ENCODE measurements at regions not wholly inside any gene's neighbourhood (a gene's known extent, or its start where the extent isn't known, plus 50 kb on each side); places are given as distances from the start of the nearest gene placed in this dataset.
"Not testable (repeated sequence)": the region's sequence is repeated elsewhere in the genome, so short reads cannot be mapped to it uniquely, and the experiment has no call there.

DNA sequence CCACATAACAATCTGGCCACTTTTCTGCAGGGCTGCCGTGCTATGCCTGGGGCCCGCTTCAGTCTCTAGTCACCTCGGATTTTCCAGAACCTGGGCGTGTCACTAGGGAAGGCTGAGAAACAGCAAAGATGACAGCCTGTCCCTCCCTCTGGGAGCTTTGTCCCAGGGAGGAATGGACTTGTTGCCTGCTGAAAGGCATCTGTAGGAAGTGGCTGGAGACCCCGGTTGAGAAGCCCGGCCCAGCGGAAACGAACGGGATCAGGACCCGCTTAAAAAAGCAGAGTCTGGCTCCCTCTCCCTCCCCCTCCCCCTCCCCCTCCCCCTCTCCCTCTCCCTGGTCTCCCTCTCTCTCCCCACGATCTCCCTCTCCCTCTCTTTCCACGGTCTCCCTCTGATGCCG is 149.5 kb upstream of the ZNF516 start:
- DNase-seq (ENCODE audit: low spot score), result no peak

DNA sequence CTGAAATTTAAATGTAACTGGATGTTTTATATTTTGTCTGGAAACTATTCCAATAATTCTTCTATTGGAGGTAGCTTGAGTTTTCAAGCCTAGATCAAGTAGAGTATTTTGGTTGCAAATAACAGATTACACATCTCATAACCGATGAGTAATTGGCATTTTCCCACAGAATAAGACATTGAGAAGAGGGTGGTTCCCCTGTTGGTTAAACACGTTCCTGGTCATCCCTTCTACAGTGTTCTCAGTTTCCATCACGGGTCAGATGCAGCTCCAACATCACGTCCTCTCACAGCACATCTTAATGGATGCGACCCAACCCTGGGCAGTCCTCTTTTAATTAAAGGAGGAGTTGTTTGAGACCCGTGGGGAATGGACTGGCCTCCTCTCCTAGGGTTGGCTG is 149.0 kb upstream of the ZNF516 start:
- no peak for DNase-seq (ENCODE audit: low spot score)

DNA sequence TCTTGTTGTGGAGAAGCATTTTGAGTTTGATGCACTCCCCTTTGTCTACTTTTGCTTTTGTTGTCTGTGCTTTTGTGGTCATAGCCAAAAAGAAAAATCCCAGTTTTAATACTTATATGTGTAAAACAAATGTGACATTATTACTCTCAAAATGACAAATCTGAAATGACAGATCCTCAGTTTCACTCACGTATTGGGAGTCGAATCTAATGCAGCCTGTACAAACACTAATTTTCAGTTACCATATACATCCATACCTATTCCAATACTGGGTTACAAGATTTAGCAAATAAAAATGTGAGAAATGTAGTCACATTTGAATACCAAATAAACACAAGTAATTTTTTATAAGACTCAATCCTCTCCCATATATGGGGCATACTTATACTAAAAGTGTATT is 148.2 kb upstream of the ZNF516 start:
- no peak for DNase-seq (ENCODE audit: low spot score)

DNA sequence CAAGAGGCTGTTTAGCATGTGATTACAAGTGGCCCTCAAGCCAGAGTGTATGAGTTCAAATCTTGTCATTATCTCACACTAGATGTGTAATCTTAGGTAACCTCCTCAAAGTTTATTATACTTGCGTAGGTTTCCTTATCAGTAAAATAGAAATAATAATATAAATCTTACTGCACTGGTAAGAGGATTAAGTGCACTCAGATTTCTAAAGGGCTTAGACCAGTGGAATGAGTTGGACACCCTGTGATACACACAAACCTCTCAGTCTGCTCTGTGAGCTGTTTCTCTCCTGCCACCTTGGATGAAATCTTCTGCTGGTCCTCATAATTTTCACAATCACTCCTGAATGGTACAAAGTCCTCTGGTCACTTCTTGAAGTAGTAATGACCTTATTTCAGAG is 145.4 kb upstream of the ZNF516 start:
- no peak for DNase-seq (ENCODE audit: low spot score)

DNA sequence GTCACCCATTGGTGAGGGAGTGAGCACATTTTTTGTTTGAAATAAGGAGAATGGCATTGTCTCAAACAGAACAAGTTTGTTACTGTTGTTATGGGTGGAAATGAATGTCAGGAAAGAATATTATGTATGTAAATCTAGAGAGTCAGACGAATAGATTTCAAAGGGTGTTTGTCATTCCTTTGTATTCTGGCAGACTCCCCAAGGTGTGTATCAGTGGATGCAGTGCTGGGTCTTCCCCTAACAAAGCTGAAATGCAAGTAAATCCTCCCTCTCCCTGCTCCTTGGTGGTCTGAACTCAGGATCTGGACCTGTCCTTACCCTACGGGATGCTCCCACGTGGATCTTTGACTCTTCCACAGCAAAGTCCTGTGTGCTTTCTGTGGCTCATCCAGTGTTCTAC is 139.5 kb upstream of the ZNF516 start:
- DNase-seq (ENCODE audit: low spot score), result no peak

DNA sequence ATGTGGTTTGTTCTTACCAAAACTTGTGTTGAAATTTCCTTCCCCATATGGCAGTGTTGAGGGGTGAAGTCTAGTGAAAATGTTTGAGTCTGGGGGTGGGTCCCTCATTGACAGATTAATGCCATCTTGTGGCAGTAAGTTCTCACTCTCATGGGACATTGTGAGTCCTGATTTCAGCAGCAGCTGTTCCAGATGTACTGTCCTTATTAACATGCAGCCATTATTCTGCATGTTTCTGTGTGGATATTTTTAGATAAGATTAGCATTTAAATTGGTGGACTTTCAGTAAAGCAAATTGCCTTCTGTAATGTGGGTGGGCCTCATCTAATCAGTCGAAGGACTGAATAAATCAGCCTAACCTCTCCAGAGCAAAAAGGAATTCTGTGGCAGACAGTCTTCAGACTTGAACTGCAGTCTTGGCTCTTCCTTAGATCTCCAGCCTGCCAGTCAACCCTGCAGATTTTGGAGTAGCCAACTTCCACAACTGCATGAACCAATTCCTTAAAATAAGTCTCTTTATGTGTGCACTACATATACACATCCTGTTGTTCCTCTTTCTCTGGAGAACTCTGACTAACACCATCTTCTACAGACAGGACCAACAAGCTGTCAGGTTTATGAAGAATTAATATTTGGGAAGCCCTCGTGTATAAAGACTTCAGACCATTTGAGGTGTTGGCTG is 138.7 kb upstream of the ZNF516 start:
- DNase-seq (ENCODE audit: low spot score), result no peak

DNA sequence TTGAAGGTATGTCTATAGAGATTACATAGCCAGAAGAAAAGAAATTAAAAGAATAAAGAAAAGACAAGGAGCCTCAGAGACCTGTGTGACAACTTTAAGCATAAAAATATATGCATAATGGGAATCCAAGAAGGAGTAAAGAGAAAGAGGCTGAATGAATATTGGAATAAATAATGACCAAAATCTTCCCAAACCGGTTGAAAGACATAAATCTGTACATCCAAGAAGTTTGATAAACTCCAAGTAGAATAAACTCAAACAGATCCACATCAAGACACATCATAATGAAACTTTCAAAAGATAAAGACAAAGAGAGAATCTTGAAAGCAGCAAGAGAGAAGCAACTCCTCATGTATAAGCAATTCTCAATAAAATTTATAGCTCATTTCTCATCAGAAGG is 132.4 kb upstream of the ZNF516 start:
- no peak for DNase-seq (ENCODE audit: low spot score)

DNA sequence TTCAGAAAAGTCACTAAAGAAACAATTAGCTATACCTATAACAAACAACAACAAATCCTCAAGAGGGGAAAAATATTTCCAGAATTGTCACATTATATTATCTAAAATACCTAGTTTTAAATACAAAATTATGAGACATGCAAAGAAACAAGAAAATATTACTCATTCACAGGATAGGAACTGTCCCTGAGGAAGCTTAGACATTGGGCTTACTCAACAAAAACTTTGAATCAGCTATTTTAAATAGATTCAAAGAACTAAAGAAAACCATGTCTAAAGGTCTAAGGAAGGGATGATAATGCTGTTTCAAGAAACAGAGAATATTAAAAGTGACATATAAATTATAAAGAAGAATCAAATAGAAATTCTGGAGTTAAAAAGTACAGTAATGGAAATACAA is 131.9 kb upstream of the ZNF516 start:
- no peak for DNase-seq (ENCODE audit: low spot score)

DNA sequence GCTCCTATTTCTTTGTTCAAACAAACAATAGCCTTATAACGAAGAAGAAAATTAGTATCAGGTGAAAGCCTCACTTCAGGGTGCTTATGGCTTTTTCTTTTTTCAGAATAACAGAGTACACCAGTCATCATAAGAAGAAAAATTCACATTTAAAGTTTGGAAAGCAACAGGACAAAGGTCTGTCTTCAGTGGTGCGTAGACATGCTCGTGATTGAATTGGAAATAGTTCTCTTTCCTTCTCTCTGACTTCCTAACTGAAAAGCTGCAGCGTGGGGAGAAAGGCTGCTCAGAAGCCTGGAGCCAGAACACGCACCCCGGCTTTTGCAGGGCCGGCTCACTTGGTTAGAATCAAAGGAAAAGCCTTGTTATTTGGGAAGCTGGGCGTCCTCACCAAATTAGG is 127.6 kb upstream of the ZNF516 start:
- no peak for DNase-seq (ENCODE audit: low spot score)

DNA sequence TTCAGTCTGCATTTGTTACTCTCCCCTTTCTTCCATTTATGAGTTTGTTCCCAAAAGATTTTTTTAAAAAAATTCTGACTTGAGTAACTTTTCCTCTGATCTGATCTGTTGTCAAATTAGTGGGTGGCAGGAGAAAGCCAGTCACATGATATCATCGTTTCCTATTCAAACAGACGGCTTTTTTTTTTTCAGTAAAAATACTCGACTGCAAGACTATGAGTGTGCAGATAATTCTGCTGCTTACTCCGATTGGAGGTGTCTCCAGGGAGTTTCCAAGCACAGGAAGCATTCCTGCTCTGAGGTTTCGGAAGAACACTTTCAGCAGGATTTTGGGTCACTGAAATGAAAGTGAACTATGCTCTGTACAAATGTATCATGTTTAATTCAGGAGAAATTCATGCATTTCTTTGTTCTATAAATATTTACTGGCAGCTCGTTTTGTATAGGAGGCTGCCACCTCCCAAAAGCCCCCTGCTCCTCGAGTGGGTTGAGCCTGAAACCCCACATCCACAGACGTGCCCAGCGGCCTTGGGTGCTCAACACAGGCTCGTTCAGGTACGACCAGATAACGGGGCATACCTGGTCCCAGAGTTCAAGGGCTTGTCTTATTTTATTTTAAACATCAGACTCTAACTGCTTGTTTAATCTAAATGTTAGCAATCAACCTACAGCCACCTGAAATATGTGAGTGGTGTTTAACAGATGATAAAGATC is 126.9 kb upstream of the ZNF516 start:
- peak; percentile 42 for DNase-seq (ENCODE audit: low spot score)

DNA sequence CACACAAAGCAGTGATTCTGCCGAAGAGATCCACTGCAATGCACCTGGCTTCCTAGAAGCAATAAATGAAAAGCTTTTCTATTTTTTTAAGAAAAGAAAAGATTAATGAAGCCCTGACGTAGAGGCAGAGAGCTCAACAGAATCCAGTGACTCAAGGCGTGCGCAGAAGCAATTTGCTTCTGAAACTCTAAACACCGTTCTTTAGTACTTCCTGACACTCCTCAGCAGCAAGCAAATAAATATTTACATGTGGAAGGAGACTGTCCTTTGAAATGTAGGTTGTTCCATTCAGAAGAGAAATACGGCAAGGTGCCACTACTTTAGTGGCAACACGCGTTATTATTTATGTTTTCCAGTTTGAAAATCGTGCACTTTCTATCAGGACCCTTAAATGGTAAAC is 126.2 kb upstream of the ZNF516 start:
- peak; percentile 19 for DNase-seq (ENCODE audit: low spot score)

DNA sequence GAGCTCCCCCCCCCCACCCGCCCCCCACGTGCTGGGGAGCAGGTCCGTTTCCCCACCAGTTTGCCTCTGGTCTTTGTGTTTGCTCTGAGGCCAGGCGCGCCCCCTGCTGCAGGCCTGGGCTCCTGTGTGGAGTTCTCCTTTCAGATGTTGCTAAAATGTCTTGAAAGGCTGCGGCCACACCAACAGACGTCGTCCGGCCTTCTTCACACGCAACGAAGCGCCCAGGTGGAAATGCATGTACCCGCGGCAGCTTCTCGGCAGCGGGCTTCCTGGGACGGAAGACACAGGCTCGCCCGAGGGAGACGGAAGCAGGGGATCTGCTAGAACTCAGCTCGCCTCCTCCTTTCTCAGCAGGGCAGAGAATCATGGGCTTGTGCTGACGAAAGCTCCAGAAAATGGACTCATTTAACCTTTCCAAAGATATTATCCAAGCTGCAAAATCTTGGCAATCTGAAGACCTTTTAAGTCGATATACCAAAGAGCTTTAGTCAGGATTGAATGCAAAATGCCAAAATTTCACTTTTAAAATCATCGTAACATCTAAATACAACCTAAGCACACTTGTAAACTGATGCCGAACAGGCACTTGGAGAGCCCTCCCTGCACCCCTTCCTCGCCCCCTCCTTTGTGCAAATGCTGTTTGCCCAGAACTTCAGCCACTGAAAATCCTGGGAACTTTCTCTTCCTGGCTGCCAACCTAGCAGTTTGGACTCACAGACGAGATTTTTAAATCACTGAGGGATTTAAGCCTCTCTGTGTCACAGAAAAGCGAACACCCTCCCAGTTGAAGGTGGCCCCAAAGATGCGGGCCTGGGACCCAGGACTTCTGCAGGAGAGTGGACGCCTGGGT is 125.5 kb upstream of the ZNF516 start:
- DNase-seq (ENCODE audit: low spot score), result peak; percentile 81

DNA sequence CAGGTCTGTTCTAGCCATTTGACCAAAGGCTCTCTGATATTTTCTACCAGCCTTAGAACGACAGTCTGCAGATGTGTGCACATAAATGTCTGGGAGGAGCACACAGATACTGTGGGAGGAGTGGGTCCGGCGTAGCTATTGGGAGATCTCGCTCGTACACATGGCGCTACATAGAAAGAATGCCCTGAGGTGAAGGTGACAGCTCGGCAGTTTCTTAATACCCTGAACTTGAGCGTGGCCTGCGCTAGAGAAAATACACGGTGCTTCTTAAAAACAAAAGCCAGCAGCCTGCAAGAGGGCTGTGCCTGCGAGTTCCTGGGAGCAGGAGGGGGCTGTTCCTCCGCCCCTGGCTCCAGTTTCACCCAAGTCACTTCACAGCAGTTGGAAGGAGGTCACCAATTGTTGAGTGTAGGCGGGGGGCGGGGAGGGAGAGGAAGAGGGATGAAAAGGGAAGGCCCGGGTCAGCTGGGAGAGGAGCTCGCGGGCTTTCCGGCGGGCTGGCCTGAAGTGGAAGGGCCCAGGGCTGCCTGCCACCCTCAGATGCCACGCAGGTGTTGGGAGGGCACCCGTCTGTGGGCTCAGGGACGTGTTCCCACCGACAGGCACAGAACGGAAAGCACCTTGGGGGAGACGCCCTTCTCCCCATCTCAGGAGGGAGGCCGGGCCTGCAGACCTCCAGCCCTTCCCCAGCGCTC is 124.7 kb upstream of the ZNF516 start:
- peak; percentile 90 for DNase-seq (ENCODE audit: low spot score)

DNA sequence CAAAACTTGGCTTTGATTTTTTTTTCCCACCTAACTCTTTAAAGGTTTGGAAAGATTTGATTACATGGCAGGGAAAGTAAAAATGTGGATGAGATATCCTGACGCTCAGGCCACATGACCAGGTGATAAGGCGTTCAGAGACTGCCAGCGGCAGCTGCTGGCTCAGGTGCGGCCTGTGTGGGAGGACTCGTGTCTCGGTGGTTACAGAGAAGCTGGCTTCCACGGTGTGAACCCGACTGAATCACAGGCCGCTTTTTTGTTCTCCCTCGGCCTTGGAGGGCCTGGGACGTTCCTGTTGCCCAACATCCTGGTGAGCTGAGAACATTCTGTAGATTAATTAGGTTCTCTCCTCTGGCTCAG is 124.2 kb upstream of the ZNF516 start:
- DNase-seq (ENCODE audit: low spot score), result no peak

DNA sequence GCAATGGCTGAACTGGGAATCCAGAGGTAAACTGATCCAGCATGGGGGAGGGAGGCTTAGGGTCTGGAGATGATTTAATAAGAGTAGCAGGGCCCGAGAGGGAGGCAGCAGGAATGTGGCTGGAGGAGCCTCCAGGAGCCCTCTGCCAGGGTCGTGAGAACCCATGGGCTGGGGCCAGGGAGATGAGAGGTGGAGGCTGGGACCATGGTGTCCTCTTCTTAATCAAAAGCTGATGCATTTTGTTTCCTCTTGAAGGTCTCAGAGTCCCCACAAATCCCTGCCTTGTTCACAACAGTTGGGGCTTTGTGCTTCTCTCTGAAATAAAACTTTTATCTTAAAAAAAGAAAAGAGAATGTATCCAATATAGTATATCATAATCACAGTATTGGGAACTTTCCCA is 123.7 kb upstream of the ZNF516 start:
- DNase-seq (ENCODE audit: low spot score), result no peak

DNA sequence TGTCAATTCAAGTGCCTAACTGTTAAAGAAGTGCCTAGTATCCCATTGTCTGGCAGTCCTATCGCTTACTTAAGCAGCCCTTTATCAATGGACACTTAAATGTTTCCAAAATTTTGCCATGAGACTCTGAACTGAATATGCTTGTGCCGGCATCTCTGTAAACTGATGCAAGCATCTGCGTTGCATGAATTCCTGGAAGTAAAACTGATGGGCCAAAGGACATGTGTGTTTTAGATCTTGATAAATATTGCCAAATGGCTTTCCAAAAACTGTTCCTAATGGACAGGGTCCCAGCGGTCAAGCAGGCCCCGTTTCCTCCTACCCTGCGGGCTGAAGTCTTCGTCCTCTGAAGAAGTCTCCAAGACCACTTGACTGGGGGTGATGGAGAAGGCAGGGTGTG is 121.3 kb upstream of the ZNF516 start:
- no peak for DNase-seq (ENCODE audit: low spot score)

DNA sequence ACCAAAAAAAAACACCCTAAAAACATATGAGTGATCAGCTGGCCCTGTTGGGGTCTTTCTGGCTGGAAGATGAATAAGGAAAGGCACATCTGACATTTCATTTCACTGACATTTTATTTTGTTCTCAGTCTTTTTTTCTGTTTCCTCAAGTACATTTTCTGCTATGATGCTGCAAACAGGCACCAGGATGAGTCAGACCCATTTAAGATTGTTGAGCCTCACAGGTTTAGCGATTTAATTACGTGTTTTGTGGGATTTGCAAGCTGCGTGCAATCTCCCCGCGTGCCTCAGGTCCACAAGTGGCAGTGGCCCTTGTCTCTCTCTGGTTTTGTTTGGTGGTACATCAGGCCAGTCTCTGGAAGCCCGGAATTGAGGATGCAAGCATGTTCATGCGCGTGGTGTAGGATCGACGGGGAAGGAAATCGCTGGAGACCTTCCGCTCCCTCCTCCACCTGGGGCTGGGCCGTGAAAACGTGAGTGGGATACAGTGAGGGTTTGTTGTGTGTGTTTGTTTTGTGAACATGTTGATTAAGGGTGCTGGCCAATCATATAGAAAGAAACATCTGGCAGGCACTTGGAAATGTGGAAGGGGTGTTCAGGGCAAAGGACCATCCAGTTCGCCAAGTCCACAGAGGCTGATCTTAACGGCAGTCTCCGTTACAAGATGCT is 120.2 kb upstream of the ZNF516 start:
- DNase-seq (ENCODE audit: low spot score), result no peak

DNA sequence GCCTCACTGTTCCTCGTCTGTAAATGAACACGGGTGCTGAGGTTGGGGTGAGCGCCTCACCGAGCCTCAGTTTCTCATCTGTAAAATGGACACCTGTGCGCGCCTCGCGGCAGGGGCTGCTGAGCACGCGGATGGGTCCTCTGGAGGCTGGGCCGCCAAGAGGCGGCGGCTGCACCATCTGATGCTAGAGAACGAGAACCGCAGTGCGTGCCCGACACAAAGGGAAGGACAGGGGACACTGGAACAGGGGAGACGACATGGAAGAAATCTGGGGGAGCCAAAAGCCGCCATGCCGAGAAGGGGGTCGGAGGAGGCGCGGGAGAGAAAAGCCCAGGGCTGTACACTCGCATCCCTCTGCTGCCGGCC is 118.7 kb upstream of the ZNF516 start:
- no peak for DNase-seq (ENCODE audit: low spot score)

DNA sequence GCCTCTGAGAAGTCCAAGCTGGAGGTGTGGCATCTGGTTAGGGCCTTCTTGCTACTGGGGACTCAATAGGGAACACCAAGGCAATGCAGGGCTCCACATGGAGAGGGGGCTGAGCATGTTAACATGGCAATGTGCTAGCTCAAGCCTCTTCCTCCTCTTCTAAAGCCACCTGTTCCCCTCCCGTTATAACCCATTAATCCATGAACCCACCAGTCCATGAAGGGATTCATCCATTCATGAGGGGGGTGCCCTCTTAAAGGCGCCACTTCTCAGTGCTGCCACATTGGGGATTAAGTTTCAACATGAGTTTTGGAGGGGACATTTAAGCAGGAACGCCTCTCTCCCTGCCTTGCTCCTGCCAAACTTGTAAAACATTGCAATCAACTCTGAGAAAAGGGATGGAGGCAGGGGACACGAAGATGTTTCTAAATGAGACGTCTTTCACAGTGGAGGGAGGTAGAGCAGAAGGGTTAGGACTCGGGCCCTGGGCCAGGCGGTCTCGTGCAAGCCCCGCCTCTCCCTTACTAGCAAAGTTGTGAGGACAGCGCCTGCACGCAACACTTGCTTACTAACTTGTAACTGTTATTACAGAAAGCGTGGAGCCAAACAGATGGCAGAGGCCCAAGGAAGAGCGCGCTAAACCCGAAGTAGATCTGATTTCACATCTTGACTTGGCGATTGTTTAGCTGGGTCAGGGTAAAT is 118.2 kb upstream of the ZNF516 start:
- DNase-seq (ENCODE audit: low spot score), result no peak

DNA sequence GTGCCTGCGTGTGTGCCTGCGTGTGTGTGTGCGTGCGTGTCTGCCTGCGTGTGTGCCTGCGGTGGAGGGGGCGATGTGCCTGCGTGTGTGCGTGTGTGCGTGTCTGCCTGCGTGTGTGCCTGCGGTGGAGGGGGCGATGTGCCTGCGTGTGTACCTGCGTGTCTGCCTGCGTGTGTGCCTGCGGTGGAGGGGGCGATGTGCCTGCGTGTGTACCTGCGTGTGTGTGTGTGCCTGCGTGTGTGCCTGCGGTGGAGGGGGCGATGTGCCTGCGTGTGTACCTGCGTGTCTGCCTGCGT is 116.7 kb upstream of the ZNF516 start:
- not testable (repeated sequence) for DNase-seq (ENCODE audit: low spot score)

Measured in umbilical cord (tissue), 1 donor.